ENCODE measurements at regions not wholly inside any gene's neighbourhood (a gene's known extent, or its start where the extent isn't known, plus 50 kb on each side); places are given as distances from the start of the nearest gene placed in this dataset.
"Not testable (repeated sequence)": the region's sequence is repeated elsewhere in the genome, so short reads cannot be mapped to it uniquely, and the experiment has no call there.

- Histone ChIP-seq H3K4me1 (peaks cover 0 to 33% (median 19%) of the 10 kb centered on the region in 4 donors), H3K4me3 (no peak overlapping the region), H3K9me3 (no peaks in the 10 kb centered on the region), H3K36me3 (no peaks in the 10 kb centered on the region), H3K27me3 (no peaks in the 10 kb centered on the region), H3K27ac (peak overlapping the region; percentile 0 to 49)
- intact Hi-C loops (cut with DNase I; ENCODE audit: low total_unique reads), result loop anchor here (10.0 kb wide), 1 partner anchor 397 kb away; no protein-coding TSS in a partner anchor
- DNase-seq, result no peak
- TF ChIP-seq CTCF (IDR thresholded peaks at IDR 0.05), result no peak
Measured at GRCh38 chr18:61637905-61638595, 254.8 kb downstream of the RNF152 start.

DNA sequence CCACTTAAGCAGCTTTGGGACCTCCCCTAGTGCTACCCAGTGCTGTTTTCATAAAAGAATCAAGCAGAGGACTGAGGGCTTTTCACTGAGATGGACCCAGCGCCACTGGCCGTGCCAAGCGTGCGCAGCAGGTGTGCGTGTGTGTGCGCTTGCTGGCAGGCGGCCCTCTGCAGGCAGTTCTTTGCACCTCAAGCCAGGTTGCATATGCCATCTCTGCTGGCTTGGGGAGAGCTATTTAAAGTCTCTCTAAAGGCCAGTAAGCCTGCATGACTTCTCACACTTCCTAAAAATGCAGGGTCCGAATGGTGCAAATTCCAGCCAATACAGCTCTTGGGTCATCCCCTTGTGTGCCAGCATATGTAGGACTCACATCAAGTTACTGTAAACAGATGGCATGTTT lies 255.5 kb downstream of the RNF152 start:
- TF ChIP-seq CTCF (IDR thresholded peaks at IDR 0.05), result no peak
- Histone ChIP-seq H3K4me1 (peaks cover 0 to 33% (median 19%) of the 10 kb centered on the region in 4 donors), H3K27me3 (no peaks in the 10 kb centered on the region), H3K9me3 (no peaks in the 10 kb centered on the region), H3K27ac (peak overlapping the region; percentile 63 to 65), H3K4me3 (no peak overlapping the region), H3K36me3 (no peaks in the 10 kb centered on the region)
- intact Hi-C loops (cut with DNase I; ENCODE audit: low total_unique reads), result loop anchor here (10.0 kb wide), 1 partner anchor 397 kb away; no protein-coding TSS in a partner anchor
- DNase-seq, result no peak

DNA sequence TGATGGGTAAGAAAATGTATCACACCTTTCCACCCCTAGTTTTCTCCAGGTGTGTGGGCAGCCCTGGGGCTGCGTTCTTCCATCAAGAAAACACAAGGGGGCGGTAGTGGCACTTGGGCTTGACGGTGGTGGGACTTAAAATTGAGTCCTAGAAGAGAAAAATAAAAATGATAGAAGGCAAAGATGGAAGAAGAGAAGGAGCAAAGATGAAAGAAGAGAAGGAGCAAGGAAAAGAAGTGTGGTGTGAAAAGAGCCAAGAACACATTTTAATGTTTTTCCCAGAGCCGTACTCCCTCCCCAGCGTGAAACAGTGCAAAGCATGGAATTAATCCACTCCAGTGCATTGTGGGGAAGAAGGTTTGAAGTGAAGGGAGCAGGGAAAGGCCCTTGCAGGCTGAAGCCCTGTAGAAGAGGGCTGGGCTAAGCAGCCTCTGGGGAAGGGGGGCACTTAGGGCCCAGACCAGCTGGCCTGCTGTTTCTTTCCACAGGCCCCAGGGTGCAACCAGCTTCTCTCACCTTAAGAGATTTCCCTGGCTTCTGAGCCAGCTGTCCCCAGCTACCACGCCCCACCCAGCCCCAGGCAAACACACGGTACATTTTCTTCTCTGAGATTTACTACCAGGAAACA lies 256.8 kb downstream of the RNF152 start:
- peaks cover 0 to 33% (median 19%) of the 10 kb centered on the region in 4 donors for H3K4me1 ChIP-seq
- peak; percentile 90 to 91 for TF ChIP-seq CTCF (IDR thresholded peaks at IDR 0.05)
- no peaks in the 10 kb centered on the region for H3K27me3 ChIP-seq
- H3K36me3 ChIP-seq, result no peaks in the 10 kb centered on the region
- H3K9me3 ChIP-seq, result no peaks in the 10 kb centered on the region
- peak overlapping the region; percentile 63 to 65 for H3K27ac ChIP-seq
- DNase-seq, result peak; percentile 45 to 81
- H3K4me3 ChIP-seq, result no peak overlapping the region
- intact Hi-C loops (cut with DNase I; ENCODE audit: low total_unique reads), result loop anchor here (2.0 to 10.0 kb wide), 2 partner anchors 259 to 399 kb away; no protein-coding TSS in a partner anchor

GRCh38 chr18:61628085-61628484 lies 264.7 kb downstream of the RNF152 start:
- Histone ChIP-seq H3K9me3 (no peaks in the 10 kb centered on the region), H3K27me3 (no peaks in the 10 kb centered on the region), H3K36me3 (no peaks in the 10 kb centered on the region), H3K4me1 (no peaks in the 10 kb centered on the region), H3K27ac (no peak overlapping the region), H3K4me3 (no peak overlapping the region)
- intact Hi-C loops (cut with DNase I; ENCODE audit: low total_unique reads), result no loop called here
- TF ChIP-seq CTCF (IDR thresholded peaks at IDR 0.05), result no peak
- DNase-seq, result no peak

DNA sequence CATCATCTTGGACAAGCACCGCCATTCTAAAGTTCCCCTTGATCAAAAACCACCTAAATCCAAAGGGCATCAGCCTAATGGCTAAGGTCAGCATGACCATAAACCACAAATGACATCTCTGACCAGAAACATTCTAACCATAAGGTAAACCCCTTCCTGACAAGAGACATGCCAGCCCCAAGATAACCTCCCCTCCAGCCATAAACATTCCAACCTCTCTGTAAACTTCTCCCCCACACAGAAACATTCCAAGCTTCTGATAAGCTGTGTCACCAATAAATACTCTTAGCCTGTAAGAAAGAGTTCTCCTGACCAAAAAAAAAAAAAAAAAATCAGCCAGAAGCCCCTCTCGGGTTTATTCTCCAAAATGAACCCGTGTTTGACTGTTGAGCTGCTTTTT lies 268.2 kb downstream of the RNF152 start:
- H3K4me1 ChIP-seq; H3K9me3 ChIP-seq; intact Hi-C loops (cut with DNase I; ENCODE audit: low total_unique reads); DNase-seq; H3K4me3 ChIP-seq; H3K27me3 ChIP-seq; H3K27ac ChIP-seq; H3K36me3 ChIP-seq: not testable (repeated sequence)

DNA sequence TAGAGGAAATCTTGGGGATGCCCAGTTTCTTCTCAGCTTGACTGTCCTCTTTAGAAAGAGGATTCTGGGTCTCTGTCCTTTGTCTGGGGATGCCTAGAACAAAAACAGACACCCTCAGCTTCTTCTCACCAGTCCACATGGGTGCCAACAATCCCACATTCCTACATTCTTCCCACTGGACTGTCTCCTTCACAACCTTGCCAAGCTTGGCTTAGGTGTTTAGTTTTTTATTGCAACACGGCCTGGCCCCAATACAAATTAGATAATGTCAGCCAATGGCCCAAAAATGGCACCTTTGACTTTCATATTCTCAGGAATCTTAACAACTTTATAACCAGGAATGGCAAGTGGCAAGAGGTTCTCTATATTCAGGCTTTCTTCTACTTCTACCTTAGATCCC lies 273.0 kb downstream of the RNF152 start:
- TF ChIP-seq CTCF (IDR thresholded peaks at IDR 0.05), result no peak
- Histone ChIP-seq H3K27me3 (no peaks in the 10 kb centered on the region), H3K4me3 (no peak overlapping the region), H3K9me3 (no peaks in the 10 kb centered on the region), H3K27ac (no peak overlapping the region), H3K4me1 (peaks cover 0 to 4% (median 0%) of the 10 kb centered on the region in 4 donors), H3K36me3 (no peaks in the 10 kb centered on the region)
- intact Hi-C loops (cut with DNase I; ENCODE audit: low total_unique reads), result no loop called here
- no peak for DNase-seq

Measured in tibial artery (tissue), 4 donors.